ENCODE measurements at regions not wholly inside any gene's neighbourhood (a gene's known extent, or its start where the extent isn't known, plus 50 kb on each side); places are given as distances from the start of the nearest gene placed in this dataset.

DNA sequence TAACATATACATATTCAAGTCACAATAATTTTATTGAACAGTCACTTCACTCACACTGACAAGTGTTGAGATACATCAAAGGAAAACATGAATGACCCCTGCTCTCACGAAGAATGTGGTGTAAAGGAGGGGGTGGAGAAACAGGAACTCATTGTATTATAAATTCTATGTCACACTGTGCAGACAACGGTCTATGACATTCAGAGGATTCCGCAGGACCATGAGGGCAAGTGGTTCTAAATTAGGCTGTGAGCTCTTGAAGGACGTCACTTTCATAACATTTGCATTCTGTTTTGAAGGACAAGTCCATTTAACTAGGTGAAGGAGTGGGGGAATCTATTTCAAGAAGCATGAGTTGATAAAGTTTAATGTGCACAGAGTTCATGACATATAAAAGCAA is 415.2 kb upstream of the HS3ST1 start:
- no peak for TF ChIP-seq CTCF (IDR thresholded peaks at IDR 0.05; ENCODE audit: borderline replicate concordance, insufficient read depth, low read depth, low read length)
- H3K4me3 ChIP-seq (ENCODE audit: low read depth, low read length) = no peak overlapping the region

DNA sequence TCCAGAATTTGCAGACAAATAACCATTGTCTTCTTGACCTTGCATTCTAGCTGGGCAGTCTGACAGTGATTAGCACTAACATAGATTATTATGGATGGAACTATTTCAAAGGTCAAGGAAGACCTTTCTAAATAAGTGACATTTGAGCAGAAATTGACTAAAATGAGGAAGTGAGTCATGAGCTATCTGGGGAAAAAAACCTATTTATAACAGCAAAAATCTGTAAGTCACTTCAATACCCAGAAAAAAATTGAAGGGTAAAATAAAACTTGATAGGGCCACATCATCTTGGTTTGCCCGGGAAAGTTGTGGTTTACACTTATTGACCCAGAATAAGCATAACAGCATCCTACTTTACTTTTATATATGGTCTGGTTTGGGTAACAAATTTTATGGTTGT is 414.6 kb upstream of the HS3ST1 start:
- no peak for TF ChIP-seq CTCF (IDR thresholded peaks at IDR 0.05; ENCODE audit: borderline replicate concordance, insufficient read depth, low read depth, low read length)

DNA sequence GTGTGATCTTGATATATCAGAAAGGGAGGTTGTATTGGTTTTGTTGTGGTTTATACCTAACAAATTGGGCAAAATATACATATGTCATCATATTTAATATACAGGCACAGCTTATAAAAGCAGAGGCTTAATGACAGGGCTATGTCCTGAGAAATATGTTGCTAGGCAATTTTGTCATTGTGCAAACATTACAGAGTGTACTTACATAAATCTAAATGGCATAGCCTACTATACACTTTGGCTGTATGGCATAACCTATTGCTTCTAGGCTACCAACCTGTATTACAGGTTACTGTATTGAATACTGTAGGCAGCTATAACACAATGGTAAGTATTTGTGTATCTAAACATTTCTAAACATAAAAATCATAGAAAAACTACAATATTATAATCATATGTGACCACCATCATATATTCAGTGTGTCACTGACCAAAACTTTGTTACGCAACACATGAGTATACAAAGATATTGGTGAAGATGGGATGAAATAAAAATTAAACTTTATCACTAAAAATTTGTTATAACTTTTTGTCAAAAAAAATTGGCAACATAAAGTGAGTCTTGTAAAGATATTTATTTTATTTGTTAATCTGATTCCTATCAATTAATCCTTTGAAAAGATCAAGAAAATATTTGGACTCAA is 414.0 kb upstream of the HS3ST1 start:
- no peak for TF ChIP-seq CTCF (IDR thresholded peaks at IDR 0.05; ENCODE audit: borderline replicate concordance, insufficient read depth, low read depth, low read length)
- no peak overlapping the region for H3K4me3 ChIP-seq (ENCODE audit: low read depth, low read length)

More for the DNA sequence above, 414.6 kb upstream of the HS3ST1 start:
- no peak overlapping the region for H3K4me3 ChIP-seq (ENCODE audit: low read depth, low read length)

DNA sequence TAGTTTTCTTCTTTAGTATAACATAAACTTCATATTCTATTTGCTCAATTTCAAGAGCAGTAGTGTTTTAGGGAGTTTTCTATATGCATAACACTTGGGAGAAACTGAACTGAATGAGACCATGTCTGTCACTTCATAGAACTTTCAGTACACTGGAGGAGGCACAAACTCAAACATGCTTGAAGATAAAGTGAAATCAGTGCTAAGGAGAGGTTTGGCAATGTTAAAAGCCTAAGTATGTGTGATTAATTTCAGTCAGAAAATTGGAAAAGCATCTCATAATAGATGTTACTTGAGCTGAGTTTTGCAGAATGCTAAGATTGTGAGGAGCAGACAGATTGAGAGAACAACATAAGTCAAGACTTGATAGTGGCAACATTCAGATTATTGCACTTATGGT is 411.2 kb upstream of the HS3ST1 start:
- H3K4me3 ChIP-seq (ENCODE audit: low read depth, low read length) = no peak overlapping the region
- no peak for TF ChIP-seq CTCF (IDR thresholded peaks at IDR 0.05; ENCODE audit: borderline replicate concordance, insufficient read depth, low read depth, low read length)

- no peak overlapping the region for H3K4me3 ChIP-seq (ENCODE audit: low read depth, low read length)
- no peak for TF ChIP-seq CTCF (IDR thresholded peaks at IDR 0.05; ENCODE audit: borderline replicate concordance, insufficient read depth, low read depth, low read length)
Observed at GRCh38 chr4:11831739-11832138, 403.0 kb upstream of the HS3ST1 start.

- H3K4me3 ChIP-seq (ENCODE audit: low read depth, low read length) = no peak overlapping the region
- TF ChIP-seq CTCF (IDR thresholded peaks at IDR 0.05; ENCODE audit: borderline replicate concordance, insufficient read depth, low read depth, low read length) = no peak
Observed at GRCh38 chr4:11824566-11824965, 395.9 kb upstream of the HS3ST1 start.

GRCh38 chr4:11821772-11822430 is 393.2 kb upstream of the HS3ST1 start:
- no peak overlapping the region for H3K4me3 ChIP-seq (ENCODE audit: low read depth, low read length)
- TF ChIP-seq CTCF (IDR thresholded peaks at IDR 0.05; ENCODE audit: borderline replicate concordance, insufficient read depth, low read depth, low read length) = no peak

Data from GM12875 (cell line).